ENCODE measurements at regions not wholly inside any gene's neighbourhood (a gene's known extent, or its start where the extent isn't known, plus 50 kb on each side); places are given as distances from the start of the nearest gene placed in this dataset.

- DNase-seq = no peak
- no peaks in the 10 kb centered on the region for H3K27me3 ChIP-seq
- H3K4me1 ChIP-seq = no peaks in the 10 kb centered on the region
- no peaks in the 10 kb centered on the region for H3K9me3 ChIP-seq
- H3K4me3 ChIP-seq = no peak overlapping the region
- no peak for TF ChIP-seq CTCF (IDR thresholded peaks at IDR 0.05)
- H3K27ac ChIP-seq = no peak overlapping the region
- intact Hi-C loops (cut with DNase I) = no loop called here
- H3K36me3 ChIP-seq = no peaks in the 10 kb centered on the region
- no peak overlapping the region for H3K9ac ChIP-seq (ENCODE audit: low read depth in 2 of 2, low read length in 2 of 2)
Observed at GRCh38 chr12:91859347-91859746, 286.3 kb downstream of the BTG1 start.

GRCh38 chr12:91857813-91858542 is 287.7 kb downstream of the BTG1 start:
- Histone ChIP-seq H3K9me3 (no peaks in the 10 kb centered on the region), H3K27ac (no peak overlapping the region), H3K27me3 (no peaks in the 10 kb centered on the region), H3K9ac (ENCODE audit: low read depth in 2 of 2, low read length in 2 of 2) (no peak overlapping the region), H3K4me1 (no peaks in the 10 kb centered on the region), H3K36me3 (no peaks in the 10 kb centered on the region), H3K4me3 (no peak overlapping the region)
- intact Hi-C loops (cut with DNase I) = no loop called here
- TF ChIP-seq CTCF (IDR thresholded peaks at IDR 0.05) = no peak
- DNase-seq = no peak

- Histone ChIP-seq H3K27ac (no peak overlapping the region), H3K4me3 (no peak overlapping the region), H3K9ac (ENCODE audit: low read depth in 2 of 2, low read length in 2 of 2) (no peak overlapping the region), H3K9me3 (no peaks in the 10 kb centered on the region), H3K4me1 (no peaks in the 10 kb centered on the region), H3K36me3 (no peaks in the 10 kb centered on the region), H3K27me3 (no peaks in the 10 kb centered on the region)
- no peak for DNase-seq
- TF ChIP-seq CTCF (IDR thresholded peaks at IDR 0.05) = no peak
- intact Hi-C loops (cut with DNase I) = no loop called here
Observed at GRCh38 chr12:91854725-91855124, 290.9 kb downstream of the BTG1 start.

GRCh38 chr12:91853350-91854127 is 292.1 kb downstream of the BTG1 start:
- Histone ChIP-seq H3K9ac (ENCODE audit: low read depth in 2 of 2, low read length in 2 of 2) (no peak overlapping the region), H3K27ac (no peak overlapping the region), H3K36me3 (no peaks in the 10 kb centered on the region), H3K4me3 (no peak overlapping the region), H3K27me3 (no peaks in the 10 kb centered on the region), H3K4me1 (no peaks in the 10 kb centered on the region), H3K9me3 (no peaks in the 10 kb centered on the region)
- no peak for DNase-seq
- intact Hi-C loops (cut with DNase I) = no loop called here
- no peak for TF ChIP-seq CTCF (IDR thresholded peaks at IDR 0.05)

- DNase-seq = no peak
- Histone ChIP-seq H3K4me3 (no peak overlapping the region), H3K9ac (ENCODE audit: low read depth in 2 of 2, low read length in 2 of 2) (no peak overlapping the region), H3K27me3 (no peaks in the 10 kb centered on the region), H3K4me1 (no peaks in the 10 kb centered on the region), H3K27ac (no peak overlapping the region), H3K36me3 (no peaks in the 10 kb centered on the region), H3K9me3 (no peaks in the 10 kb centered on the region)
- intact Hi-C loops (cut with DNase I) = no loop called here
- TF ChIP-seq CTCF (IDR thresholded peaks at IDR 0.05) = no peak
Observed at GRCh38 chr12:91852634-91853033, 293.0 kb downstream of the BTG1 start.

Measured in colonic mucosa (tissue), 4 donors.